ENCODE measurements at regions not wholly inside any gene's neighbourhood (a gene's known extent, or its start where the extent isn't known, plus 50 kb on each side); places are given as distances from the start of the nearest gene placed in this dataset.

DNA sequence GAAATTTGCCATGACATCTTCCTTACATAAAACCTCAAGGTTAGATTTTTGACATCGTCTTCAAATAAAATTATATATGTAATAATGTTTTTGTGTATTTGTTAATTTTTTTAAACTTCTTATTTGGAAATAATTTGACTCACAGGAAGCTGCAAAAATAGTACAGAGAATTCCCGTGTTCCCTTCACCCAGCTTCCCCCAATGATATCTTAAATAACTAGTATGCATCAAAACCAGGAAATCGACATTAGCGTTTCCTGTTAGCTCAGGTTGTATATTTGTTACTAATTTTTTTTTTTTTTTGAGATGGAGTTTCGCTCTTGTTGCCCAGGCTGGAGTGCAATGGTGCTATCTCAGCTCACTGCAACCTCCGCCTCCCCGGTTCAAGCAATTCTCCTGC, 86.3 kb upstream of the SPRY4 start:
- Histone ChIP-seq H3K4me1 (ENCODE audit: insufficient read depth, low read length) (peaks cover 39% of the 10 kb centered on the region), H3K9ac (ENCODE audit: insufficient read depth, low read depth, low read length) (no peak overlapping the region), H3K9me3 (ENCODE audit: low read length) (no peaks in the 10 kb centered on the region), H3K36me3 (replicated peaks in 1 of 2; ENCODE audit: control insufficient read depth in 1 of 2, insufficient read depth in 2 of 2, low read length in 2 of 2) (no peaks in the 10 kb centered on the region; a peak in 1 of 5 replicates), H4K20me1 (ENCODE audit: insufficient read depth, low read length) (no peaks in the 10 kb centered on the region), H3K79me2 (ENCODE audit: insufficient read depth, low read length) (no peaks in the 10 kb centered on the region), H3K4me3 (replicated peaks in 1 of 3; ENCODE audit: insufficient read depth in 1 of 3, low read depth in 2 of 3, low read length in 3 of 3) (no peak overlapping the region), H3K27me3 (ENCODE audit: control insufficient read depth in 1 of 2, insufficient read depth in 2 of 2, low read length in 2 of 2) (no peaks in the 10 kb centered on the region), H3K27ac (ENCODE audit: extremely low read length, insufficient read depth, low read length) (no peak overlapping the region), H3K4me2 (ENCODE audit: low read depth, low read length) (no peak overlapping the region), H2AFZ (ENCODE audit: low read length) (no peak overlapping the region)
- ATAC-seq (no peak), FAIRE-seq (no peak), DNase-seq (ENCODE audit: low spot score) (no peak)
- intact Hi-C loops (cut with micrococcal nuclease; ENCODE audit: unreplicated experiment) (no loop called here), in situ Hi-C loops (cut with HindIII; ENCODE audit: extremely low pct_ligation_motif_present, low pct_unique_long_range_greater_than_20kb) (no loop called here)
- POLR2A ChIA-PET = no interaction called here
- TF ChIP-seq, protein P1, sequence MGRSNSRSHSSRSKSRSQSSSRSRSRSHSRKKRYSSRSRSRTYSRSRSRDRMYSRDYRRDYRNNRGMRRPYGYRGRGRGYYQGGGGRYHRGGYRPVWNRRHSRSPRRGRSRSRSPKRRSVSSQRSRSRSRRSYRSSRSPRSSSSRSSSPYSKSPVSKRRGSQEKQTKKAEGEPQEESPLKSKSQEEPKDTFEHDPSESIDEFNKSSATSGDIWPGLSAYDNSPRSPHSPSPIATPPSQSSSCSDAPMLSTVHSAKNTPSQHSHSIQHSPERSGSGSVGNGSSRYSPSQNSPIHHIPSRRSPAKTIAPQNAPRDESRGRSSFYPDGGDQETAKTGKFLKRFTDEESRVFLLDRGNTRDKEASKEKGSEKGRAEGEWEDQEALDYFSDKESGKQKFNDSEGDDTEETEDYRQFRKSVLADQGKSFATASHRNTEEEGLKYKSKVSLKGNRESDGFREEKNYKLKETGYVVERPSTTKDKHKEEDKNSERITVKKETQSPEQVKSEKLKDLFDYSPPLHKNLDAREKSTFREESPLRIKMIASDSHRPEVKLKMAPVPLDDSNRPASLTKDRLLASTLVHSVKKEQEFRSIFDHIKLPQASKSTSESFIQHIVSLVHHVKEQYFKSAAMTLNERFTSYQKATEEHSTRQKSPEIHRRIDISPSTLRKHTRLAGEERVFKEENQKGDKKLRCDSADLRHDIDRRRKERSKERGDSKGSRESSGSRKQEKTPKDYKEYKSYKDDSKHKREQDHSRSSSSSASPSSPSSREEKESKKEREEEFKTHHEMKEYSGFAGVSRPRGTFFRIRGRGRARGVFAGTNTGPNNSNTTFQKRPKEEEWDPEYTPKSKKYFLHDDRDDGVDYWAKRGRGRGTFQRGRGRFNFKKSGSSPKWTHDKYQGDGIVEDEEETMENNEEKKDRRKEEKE (IDR thresholded peaks at IDR 0.05) = no peak
- TF ChIP-seq FOXJ3 (CRISPR knock-in tag; IDR thresholded peaks at IDR 0.05; ENCODE audit: borderline replicate concordance) (no peak), MAFK (conservative IDR thresholded peaks at IDR 0.05 in 1 of 2, IDR thresholded peaks at IDR 0.05 in 1 of 2; ENCODE audit: low read length in 2 of 2) (no peak), FLYWCH1 (CRISPR knock-in tag; IDR thresholded peaks at IDR 0.05) (no peak), MIER3 (CRISPR knock-in tag; IDR thresholded peaks at IDR 0.05; ENCODE audit: borderline replicate concordance) (no peak), ZNF569 (CRISPR knock-in tag; IDR thresholded peaks at IDR 0.05; ENCODE audit: borderline replicate concordance) (no peak), SMYD3 (CRISPR knock-in tag; IDR thresholded peaks at IDR 0.05) (no peak), EP300 (IDR thresholded peaks at IDR 0.05; ENCODE audit: low read depth in 2 of 2, low read length in 2 of 2) (no peak), EP300 (CRISPR knock-in tag; IDR thresholded peaks at IDR 0.05; ENCODE audit: borderline replicate concordance) (no peak), HOXA9 (CRISPR knock-in tag; IDR thresholded peaks at IDR 0.05; ENCODE audit: borderline replicate concordance) (no peak), TP53 (CRISPR knock-in tag; conservative IDR thresholded peaks at IDR 0.05) (no peak), ZNF562 (CRISPR knock-in tag; IDR thresholded peaks at IDR 0.05; ENCODE audit: borderline replicate concordance) (no peak), ZNF614 (CRISPR knock-in tag; IDR thresholded peaks at IDR 0.05; ENCODE audit: borderline replicate concordance) (no peak)
- TF ChIP-seq, protein P2, sequence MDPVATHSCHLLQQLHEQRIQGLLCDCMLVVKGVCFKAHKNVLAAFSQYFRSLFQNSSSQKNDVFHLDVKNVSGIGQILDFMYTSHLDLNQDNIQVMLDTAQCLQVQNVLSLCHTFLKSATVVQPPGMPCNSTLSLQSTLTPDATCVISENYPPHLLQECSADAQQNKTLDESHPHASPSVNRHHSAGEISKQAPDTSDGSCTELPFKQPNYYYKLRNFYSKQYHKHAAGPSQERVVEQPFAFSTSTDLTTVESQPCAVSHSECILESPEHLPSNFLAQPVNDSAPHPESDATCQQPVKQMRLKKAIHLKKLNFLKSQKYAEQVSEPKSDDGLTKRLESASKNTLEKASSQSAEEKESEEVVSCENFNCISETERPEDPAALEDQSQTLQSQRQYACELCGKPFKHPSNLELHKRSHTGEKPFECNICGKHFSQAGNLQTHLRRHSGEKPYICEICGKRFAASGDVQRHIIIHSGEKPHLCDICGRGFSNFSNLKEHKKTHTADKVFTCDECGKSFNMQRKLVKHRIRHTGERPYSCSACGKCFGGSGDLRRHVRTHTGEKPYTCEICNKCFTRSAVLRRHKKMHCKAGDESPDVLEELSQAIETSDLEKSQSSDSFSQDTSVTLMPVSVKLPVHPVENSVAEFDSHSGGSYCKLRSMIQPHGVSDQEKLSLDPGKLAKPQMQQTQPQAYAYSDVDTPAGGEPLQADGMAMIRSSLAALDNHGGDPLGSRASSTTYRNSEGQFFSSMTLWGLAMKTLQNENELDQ (CRISPR knock-in tag; IDR thresholded peaks at IDR 0.05; ENCODE audit: borderline replicate concordance) = no peak
- TF ChIP-seq, protein P3, sequence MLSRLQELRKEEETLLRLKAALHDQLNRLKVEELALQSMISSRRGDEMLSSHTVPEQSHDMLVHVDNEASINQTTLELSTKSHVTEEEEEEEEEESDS (CRISPR knock-in tag; IDR thresholded peaks at IDR 0.05; ENCODE audit: borderline replicate concordance) = no peak
- WGBS (ENCODE audit: low lambda C conversion rate) = 96% methylated on average over 7 of the region's 7 CpGs
- BruUV-seq (replicated peaks) = no TSS peak
- CTCF ChIA-PET (ENCODE audit: low intra/inter-chr PET ratio, low total read pairs) = no interaction called here
